Dedifferentiated amniotic fluid mesenchymal stem cell (primary cell): ENCODE measurements at regions not wholly inside any gene's neighbourhood (a gene's known extent, or its start where the extent isn't known, plus 50 kb on each side); places are given as distances from the start of the nearest gene placed in this dataset.

Source experiments
- DNase-seq: peaks from one replicate; pipeline ENCODE4 v3.0.0-alpha.2; 2016; ENCODE audit errors: extremely low spot score

DNA sequence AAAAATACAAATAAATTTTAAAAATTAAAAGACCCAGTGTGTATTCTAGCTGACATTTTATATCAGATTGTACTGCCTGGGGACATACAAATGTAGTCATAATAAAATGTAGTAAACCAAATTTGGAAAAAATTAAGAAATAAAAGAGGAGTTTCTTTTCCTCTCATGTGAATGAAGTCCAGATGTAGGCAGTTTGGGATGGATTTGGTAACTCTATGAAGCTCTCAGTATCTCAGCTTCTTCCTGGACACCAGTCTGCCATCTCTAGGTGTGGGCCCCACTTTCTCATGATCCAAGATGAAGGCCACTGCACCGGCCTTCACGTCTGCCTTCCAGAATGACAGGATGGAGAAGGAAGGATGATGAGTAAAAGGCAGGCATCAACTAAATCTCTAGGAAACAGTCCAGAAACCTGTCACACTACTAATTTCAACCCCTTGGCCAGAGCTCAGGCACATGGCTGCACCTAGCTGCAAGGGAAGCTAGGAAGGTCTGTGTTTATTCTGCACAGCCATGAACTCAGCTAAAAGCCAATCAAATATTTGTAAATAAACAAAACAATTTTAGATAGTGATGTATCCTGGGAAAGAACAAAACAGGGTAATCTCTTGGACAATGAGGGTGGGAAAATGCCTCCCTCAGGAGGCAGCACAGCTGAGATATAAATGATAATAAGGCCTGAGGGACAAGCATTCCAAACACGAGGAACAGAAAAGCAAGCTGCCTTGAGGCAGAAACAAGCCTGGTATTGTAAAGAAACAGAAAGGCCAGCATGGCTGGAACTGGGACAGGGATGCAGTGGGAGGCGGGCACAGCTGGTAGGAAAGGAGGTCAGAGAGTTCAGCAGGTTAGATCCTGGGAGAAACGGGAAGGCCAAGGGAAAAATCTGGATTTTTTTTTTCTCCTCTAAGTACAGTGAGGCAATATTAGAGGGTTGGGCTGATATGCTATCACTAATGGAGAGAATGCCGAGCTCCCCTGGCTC, 88.5 kb upstream of the PTPN1 start:
- no peak for DNase-seq

DNA sequence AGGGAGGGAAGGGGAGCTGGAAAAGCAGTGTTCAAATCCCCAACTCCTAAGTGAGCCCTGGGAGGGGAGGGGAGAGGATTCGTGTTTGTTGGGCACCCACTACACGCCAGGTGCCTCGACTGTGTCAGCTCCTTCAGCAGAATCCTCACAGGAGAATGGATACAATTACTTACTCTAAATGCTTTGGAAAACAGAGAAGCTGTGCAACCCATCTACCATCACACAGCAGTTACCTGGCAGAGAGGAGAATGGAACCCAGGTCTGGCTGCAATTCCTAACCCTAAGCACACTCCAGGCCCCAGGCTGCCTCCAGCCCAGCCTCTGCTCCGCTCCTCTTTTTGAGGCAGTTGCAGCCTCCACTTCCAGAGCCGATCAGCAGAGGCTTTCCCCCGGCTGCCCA, 86.4 kb upstream of the PTPN1 start:
- no peak for DNase-seq

DNA sequence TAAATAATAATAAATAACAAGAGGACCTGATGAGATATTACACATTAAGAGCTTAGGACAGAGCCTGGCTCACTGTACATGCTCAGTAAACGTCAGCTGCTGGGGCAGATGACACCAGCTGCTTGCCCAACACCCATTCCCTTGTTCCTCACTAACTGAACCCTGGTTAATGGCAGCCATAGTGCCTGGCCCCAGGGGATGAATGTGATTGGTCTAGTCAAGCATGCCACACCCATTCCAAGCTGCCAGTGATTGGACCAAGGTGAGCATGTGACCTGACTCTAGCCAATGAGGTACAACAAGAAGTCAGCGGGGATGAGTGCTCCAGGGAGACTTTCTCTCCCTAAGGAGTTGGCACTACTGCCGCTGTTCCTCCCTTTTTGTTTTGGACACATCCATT, 85.1 kb upstream of the PTPN1 start:
- DNase-seq, result no peak

DNA sequence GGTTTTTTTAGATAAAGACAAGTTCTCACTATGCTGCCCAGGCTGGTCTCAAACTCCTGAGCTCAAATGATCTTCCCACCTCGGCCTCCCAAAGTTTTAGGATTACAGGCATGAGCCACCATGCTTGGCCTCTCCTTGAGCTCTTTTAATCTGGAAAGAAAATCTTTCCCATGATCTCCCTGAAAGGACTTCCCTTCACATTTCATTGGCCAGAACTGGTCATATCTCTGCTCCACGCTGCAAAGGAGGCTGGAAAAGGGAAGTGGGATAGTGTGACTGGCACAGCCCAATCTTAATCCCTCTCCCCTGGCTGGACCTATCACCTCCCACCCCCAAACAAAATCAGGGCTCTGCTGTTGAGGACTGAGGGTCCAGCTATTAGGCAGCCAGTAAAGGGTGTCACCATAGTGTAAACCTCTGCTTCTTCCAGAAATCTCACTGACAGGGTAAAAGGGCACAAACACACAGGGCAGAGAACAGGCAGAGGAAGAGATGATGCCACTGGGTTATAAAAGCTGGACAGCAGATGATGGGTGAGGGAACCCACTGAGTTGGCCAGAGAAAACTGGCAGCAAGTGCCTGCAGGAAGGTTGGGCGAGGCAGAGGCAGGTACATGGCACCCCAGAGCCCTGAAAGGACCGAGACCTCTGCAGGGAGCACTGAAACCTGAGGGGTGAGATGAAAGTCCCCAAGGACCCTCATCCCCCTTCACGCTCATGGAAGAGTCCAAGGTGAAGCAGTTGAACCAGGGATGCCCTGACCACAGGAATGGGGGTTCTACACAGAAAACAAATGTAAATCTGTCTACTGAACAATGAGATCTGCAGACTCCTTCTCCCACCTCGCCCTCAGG, 83.1 kb upstream of the PTPN1 start:
- no peak for DNase-seq

DNA sequence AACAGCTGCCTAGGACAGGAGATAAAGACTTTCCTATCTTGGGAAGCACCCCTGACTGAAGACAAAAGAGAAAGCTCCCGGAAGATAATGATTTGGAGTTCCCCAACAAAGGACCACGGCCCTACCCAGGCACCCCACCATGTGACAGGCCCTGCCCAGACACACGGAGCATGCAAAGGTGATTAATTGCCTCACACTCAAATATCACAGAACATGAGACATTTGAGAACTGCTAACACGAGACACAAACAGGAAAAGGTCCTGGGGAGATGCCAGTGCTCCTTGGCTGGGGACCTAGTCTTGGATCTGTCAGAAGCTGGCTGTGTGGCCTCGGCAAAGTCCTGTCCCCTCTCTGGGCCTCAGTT, 82.5 kb upstream of the PTPN1 start:
- no peak for DNase-seq

DNA sequence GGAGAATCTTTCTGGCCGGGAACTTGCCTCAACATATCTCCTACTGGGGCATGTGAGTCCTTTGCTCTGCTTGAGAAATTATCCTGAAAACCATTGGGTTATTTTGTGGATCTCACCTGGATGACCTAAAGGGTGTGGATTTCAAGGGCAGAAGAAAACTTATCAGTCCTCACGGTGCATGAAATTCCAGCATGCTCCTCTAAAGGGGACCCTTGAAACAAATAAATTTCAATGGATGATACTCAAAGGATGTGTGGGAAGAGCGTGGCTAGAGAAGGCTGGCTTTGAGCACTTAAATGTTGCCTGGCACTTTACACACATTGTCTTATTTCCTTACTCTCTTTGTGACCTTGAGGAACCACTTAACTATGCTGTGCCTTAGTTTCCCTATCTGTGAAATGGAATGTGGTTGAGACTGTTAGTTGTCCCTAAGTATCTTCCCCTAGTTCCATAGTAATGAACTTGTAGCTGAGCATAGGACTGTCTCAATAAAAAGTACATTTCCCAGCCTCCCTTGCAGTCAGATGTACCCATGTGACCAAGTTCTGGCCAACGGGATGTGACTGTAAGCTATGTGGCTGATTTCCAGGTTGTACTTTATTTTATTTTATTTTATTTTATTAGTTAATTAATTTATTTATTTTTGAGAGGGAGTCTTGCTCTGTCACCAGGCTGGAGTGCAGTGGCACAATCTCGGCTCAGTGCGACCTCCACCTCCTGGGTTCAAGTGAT, 81.9 kb upstream of the PTPN1 start:
- no peak for DNase-seq

DNA sequence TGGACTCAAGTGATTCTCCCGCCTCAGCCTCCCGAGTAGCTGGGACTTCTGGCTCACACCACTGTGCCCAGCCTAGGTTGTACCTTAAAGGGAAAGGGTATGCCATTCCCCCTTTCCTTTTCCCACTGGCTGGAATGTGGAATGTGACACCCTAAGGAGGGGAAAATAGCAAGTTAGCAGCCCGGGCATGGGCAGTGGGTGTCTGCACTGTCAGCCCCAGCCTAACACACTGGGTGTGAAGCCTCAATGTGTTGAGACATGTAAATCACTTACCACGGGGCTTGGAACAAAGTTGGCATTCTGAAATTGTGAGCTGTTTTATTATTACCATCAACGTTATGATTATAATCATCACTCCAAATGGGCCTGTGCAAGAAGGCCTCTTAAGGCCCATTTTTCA, 80.8 kb upstream of the PTPN1 start:
- no peak for DNase-seq

DNA sequence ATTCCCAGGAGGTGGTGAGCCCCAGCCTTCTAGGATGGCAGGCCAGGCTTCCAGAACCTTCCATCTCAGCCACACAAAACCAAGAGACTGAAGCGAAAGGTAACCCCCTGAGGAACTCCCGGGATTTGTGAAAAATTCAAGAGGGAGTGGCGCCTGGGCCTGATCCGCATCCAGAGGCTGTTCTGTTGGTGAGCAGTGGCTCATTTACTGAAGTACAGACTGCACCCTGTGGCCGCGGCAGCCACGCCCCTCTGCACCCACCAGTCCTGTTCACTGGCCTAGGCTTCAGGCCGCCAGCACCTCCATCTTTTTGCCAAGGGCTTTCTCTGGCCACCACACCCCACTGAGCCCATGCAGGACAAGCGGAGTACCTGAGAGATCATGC, 79.1 kb upstream of the PTPN1 start:
- no peak for DNase-seq

DNA sequence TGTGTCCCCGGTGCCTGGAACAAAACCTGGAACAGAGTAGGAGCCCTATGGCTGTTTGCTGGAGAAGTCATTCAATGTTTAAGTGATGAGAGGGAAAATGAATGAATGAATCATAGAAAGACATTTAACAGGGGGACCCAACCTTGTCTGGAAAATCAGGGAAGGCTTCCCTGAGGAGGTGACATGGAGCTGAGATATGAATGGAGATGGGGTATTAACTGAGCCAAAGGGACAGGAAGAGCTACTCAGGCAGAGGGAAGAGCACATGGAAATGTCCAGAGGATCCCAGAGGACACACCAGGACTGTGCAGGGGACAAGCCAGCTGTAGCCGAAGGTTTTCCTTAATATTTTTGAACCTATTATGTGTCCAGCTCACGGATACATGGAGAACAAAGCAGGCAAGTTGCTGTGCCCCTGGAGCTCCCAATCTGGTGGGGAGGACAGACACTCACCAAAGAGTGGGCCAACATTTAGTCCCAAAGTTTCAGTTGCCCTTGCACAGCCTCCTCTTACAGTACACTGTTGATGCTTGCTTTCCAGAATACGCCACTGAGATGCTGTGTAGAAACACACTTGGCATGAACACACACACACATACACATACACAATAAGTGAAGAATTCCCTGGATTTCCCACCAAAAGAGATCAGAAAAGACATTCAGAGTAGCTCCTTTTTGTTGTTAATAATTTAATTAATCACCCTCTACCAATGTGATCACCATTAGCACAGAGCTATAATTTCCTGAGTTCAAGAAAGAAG, 77.0 kb upstream of the PTPN1 start:
- no peak for DNase-seq

DNA sequence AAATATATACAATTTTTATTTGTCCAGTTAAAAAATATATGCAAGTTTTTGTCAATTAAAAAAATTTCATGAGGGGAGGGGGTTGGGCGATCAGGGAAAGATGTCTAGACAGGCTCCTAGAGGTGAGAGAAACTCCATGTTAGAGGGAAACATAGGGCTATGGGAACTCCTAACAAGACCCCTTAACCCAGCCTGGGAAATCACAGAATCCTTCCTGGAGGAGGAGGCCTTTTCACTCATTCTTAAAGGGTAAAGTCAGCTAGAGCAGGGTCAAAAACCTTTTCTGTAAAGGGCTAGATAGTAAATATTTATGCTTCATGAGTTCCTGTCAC, 75.9 kb upstream of the PTPN1 start:
- no peak for DNase-seq

DNA sequence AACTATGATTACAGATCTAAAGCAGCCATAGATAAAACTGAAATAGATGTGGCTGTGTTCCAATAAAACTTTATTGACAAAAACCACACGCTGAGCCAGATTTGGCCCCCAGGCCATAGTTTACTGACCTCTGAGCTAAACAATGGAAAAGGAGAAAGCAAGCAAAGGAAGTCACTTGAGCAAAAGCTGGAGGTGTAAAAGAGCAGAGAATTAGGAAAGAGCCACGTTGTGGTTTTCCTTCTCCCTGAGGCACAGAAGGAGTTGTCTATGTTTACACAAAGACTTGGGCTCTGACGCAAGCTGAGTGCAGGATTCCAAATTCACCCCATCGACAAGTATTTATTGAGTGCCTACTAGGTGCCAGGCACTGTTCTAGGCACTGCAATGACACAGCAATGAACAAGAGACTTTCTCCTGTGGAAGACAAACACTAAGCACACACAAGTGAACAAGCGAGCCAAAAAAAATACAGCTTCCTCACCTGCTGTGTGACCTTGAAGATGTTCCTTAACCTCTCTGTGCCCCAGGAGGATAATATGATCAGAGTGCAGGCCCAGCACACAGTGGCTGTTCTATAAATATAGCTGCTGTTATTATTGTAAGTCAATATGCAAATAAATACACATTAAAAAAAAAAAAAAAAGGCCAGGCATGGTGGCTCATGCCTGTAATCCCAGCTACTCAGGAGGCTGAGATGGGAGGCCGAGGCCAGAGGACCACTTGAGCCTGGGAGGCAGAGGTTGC, 75.4 kb upstream of the PTPN1 start:
- DNase-seq, result no peak

DNA sequence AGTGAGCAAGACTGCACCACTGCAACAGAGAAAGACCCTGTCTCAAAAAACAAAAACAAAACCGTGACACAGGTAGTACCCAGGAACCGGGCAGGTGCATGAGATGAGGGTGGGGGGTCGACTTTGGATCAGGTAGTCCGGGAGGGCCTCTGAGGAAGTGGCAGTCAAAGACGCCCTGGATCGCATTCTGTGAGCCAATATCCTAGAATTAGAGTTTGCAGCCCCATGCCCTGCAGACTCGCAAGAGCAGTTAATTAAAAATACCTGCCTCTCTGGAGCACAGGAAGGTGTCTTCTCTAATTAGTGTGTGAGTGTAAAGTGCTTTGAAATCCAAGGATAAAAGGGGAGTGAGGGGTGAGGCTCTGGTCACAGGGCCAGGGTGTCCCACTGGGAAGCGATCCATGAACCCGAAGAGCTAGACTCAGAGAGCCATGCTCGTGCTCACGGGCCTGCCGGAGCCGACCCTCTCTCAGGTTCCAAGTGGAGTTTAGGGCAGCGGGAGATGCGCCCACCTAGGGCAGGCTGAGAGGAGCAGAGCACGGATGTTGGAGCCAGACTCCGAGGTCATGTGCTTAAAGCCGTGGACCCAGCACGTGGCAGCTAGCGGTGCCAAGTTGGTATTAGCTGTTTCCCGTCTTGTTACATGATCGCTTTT, 74.7 kb upstream of the PTPN1 start:
- no peak for DNase-seq

DNA sequence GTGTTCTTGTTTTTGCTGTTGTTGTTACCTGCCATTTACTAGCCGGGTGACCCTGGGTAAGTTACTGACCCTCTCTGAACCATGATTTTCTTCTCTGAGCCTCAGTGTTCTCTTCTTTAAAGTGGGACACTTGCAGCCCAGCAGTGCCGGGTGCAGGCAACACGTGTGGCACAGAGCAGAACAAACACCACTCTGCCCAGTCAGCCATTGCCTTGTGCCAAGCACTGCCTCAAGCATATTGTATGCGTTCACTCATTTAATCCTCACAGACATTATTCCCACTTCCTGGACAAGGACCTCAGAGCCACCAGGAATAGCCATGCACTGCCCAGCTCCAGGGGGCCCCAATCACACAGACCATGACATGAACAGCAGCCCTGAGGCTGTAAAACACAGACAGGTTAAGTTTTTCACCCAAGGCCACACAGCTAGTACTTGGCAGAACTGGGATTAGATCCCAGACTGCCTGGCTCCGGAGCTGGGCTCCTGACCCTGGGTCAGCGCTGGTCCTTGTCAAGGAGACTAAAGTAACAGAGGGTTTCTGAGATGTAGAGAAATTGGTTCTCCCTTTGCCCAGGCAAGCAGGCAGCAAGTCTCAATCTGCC, 74.0 kb upstream of the PTPN1 start:
- DNase-seq, result no peak

DNA sequence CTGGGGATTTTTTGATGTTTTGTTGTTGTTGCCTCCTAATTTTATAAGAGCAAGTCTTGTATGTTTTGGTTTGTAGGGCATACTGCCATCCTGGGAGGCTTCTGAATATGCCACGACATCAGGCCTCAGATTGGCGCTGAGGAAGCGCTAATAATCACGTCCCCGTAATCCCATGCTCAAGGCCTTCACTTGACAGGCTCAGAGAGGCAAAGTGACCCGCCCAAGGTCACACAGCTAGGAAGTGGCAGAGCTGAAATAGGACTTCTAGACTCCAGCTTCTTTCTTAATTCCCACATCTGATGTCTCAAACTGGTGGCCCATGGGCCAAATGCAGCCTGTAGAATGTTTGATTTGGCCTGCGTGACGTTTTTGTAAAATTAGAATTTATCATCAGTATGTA, 73.5 kb upstream of the PTPN1 start:
- DNase-seq, result no peak

DNA sequence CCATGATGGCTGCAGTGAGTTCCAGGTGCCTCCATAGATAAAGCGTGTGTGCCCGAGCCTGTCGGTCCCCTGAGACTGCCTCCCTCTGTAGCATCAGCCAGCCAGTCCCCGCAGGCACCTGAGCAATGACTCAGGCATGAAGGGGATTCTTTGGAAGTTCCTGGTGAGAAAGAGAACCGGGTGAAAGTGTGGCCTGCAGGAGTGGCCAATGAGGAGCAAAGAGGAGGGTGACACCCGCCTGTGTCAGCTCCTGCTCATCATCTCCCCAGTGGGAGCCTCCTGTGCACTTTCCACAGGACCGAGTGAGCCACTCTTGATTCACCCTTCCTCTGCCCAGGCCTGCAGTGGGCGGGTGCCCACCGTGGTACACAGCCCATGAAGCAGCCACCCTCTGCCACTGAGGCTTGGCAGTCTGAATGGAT, 71.2 kb upstream of the PTPN1 start:
- DNase-seq, result no peak

DNA sequence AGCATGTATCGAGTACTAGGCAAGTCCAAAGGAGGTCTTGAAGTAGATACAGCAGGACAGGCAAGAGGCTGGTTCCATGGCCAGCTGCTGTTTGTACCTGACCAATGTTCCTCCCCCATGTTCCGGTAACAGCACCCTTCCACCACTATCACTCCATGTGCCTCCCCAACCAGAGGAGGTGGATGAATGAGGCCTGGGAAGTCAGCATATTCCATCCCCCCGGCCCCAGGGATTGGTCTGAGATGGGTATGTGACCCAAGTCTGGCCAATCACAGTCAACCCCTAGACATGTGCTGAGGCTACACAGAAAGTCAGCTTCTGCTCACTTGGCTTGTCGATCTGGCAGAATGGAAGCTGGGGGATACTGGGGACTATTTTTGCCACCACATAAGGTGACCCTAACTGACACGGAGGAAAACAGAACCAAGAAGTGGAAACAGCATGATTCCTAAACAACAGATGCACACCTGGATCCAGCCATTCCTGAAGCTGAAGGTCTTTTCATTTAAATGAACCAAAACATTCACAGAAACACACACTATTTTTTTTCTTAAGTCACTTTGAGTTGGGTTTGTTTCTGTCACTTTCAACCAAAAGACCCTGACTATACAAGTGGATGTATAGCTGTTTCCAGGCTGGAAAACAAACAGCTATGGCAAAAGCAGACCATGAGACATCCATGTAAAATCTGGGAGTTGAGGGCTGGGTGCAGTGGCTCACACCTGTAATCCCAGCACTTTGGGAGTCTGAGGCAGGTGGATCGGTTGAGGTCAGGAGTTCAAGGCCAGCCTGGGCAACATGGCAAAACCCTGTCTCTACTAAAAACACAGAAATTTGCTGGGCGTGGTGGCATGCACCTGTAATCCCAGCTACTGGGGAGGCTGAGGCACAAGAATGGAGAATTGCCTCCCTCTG, 70.4 kb upstream of the PTPN1 start:
- no peak for DNase-seq

DNA sequence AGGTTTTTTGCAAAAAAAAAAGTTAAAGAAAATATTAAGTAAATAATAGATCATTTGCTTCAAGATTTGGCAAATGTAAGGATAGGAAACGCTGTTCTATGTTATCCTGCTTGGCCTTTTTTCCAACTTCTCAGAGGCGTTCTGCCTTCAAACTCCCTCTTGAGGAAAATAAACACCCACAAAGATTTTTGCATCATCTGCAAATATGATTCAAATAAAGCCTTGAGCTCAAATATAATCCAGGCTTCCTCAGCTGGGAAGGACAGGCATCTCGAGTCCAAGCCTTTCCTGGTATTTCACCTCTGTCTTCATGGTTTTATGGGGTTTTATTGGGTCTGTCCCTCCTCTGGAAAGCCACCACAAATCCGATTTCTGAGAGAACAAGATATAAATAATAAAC, 67.7 kb upstream of the PTPN1 start:
- no peak for DNase-seq

DNA sequence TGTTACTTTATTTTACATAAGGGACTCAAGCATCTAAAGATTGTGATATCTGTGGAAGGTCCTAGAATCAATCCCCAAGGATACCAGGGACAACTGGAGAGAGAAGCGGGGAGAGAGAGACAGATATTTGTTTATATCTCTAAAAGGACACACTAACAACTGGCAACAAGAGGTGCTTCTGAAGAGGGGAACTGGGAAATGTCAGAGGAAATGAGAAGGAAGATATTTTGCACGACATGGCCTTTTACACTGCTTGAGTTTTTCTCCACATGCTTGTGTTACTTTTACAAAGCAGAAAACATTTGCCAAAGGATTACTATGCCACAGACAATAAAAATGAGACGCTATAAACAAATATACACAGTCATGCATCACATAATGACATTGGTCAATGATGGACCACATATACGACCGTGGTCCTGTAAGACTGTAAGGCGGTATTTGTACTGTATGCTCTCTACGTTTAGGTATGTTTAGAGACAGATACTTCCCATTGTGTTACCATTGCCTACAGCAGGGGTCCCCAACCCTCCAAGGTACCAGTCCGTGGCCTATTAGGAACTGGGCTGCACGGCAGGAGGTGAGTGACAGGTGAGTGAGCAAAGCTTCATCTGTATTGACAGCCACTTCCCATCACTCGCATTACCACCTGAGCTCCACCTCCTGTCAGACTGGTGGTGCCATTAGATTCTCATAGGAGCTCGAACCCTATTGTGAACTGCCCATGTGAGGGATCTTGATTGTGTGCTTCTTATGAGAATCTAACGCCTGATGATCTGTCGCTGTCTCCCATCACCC, 64.6 kb upstream of the PTPN1 start:
- DNase-seq, result no peak
